ENCODE measurements at regions not wholly inside any gene's neighbourhood (a gene's known extent, or its start where the extent isn't known, plus 50 kb on each side); places are given as distances from the start of the nearest gene placed in this dataset.

GRCh38 chr14:55867311-55867710 is 250.9 kb upstream of the PELI2 start:
- H3K27ac ChIP-seq, result no peak overlapping the region
- TF ChIP-seq CTCF (conservative IDR thresholded peaks at IDR 0.05) (no peak), ZFX (IDR thresholded peaks at IDR 0.05) (no peak)

GRCh38 chr14:55867719-55868118 is 250.5 kb upstream of the PELI2 start:
- no peak overlapping the region for H3K27ac ChIP-seq
- TF ChIP-seq ZFX (IDR thresholded peaks at IDR 0.05) (no peak), CTCF (conservative IDR thresholded peaks at IDR 0.05) (no peak)

- no peak overlapping the region for H3K27ac ChIP-seq
- TF ChIP-seq ZFX (IDR thresholded peaks at IDR 0.05), result no peak
- no peak for TF ChIP-seq CTCF (conservative IDR thresholded peaks at IDR 0.05)
Measured at GRCh38 chr14:55869397-55870049, 248.7 kb upstream of the PELI2 start.

- TF ChIP-seq CTCF (conservative IDR thresholded peaks at IDR 0.05), result no peak
- no peak for TF ChIP-seq ZFX (IDR thresholded peaks at IDR 0.05)
Measured at GRCh38 chr14:55873169-55873568, 245.0 kb upstream of the PELI2 start.

GRCh38 chr14:55874785-55875184 is 243.4 kb upstream of the PELI2 start:
- TF ChIP-seq ZFX (IDR thresholded peaks at IDR 0.05) (no peak), CTCF (conservative IDR thresholded peaks at IDR 0.05) (peak; percentile 13)
- H3K27ac ChIP-seq, result no peak overlapping the region

More at GRCh38 chr14:55873169-55873568, 245.0 kb upstream of the PELI2 start:
- H3K27ac ChIP-seq, result no peak overlapping the region

- no peak overlapping the region for H3K27ac ChIP-seq
- TF ChIP-seq CTCF (conservative IDR thresholded peaks at IDR 0.05) (no peak), ZFX (IDR thresholded peaks at IDR 0.05) (no peak)
Measured at GRCh38 chr14:55877942-55878341, 240.3 kb upstream of the PELI2 start.

- H3K27ac ChIP-seq, result 0 out of 2 replicates have a peak overlapping the region, but pooled peaks have one; percentile 2
- no peak for TF ChIP-seq ZFX (IDR thresholded peaks at IDR 0.05)
- no peak for TF ChIP-seq CTCF (conservative IDR thresholded peaks at IDR 0.05)
Measured at GRCh38 chr14:55881577-55882241, 236.5 kb upstream of the PELI2 start.
